GM12872 (cell line): ENCODE measurements at regions not wholly inside any gene's neighbourhood (a gene's known extent, or its start where the extent isn't known, plus 50 kb on each side); places are given as distances from the start of the nearest gene placed in this dataset.

Experiments used
- CTCF ChIP-seq: IDR thresholded peaks from 3 replicates; pipeline ENCODE4 v1.5.1; 2011; ENCODE audit warnings: low read depth, mild to moderate bottlenecking, low read length, moderate library complexity; ENCODE audit not compliant: insufficient read depth

- no peak for TF ChIP-seq CTCF
Measured at GRCh38 chr16:72380283-72380682, 208.3 kb upstream of the PMFBP1 start.

GRCh38 chr16:72373201-72373600 is 201.2 kb upstream of the PMFBP1 start:
- TF ChIP-seq CTCF = no peak

GRCh38 chr16:72372087-72373045 is 200.4 kb upstream of the PMFBP1 start:
- TF ChIP-seq CTCF = no peak

- no peak for TF ChIP-seq CTCF
Measured at GRCh38 chr16:72371307-72372086, 199.5 kb upstream of the PMFBP1 start.

- TF ChIP-seq CTCF = no peak
Measured at GRCh38 chr16:72369274-72369673, 197.3 kb upstream of the PMFBP1 start.

- TF ChIP-seq CTCF = no peak
Measured at GRCh38 chr16:72367851-72368250, 195.9 kb upstream of the PMFBP1 start.

GRCh38 chr16:72362973-72363372 is 191.0 kb upstream of the PMFBP1 start:
- TF ChIP-seq CTCF = no peak
